WTC11 (cell line): ENCODE measurements at regions not wholly inside any gene's neighbourhood (a gene's known extent, or its start where the extent isn't known, plus 50 kb on each side); places are given as distances from the start of the nearest gene placed in this dataset.

Experiments
- ATAC-seq: fragments of 200-7000 bp; cut with Tn5 transposase; 2 replicates; pipeline ENCODE4 v1.10.0; 2021; ENCODE audit warnings: mild to moderate bottlenecking, moderate library complexity
- CTCF ChIA-PET: fragments of 300-600 bp; sonication (Branson Sonifier 250); formaldehyde crosslinking; loops from one replicate; lab custom pipeline; 2021; ENCODE audit warnings: antibody characterized with exemption; lab: Charles Lee
- POLR2A ChIA-PET: fragments of 350-600 bp; sonication (Branson Sonifier 250); formaldehyde crosslinking; loops from one replicate; lab custom pipeline; 2021; ENCODE audit warnings: antibody characterized with exemption; lab: Charles Lee
- DNase-seq: peaks from one replicate; pipeline ENCODE4 v3.0.0; 2021; ENCODE audit warnings: low spot score
- H3K27ac Mint-ChIP-seq: 2 replicates; pipeline ENCODE4 v1.8.0; 2021; ENCODE audit warnings: mixed read lengths
- H3K27me3 Mint-ChIP-seq: 2 replicates; pipeline ENCODE4 v1.8.0; 2021; ENCODE audit warnings: low read depth, mild to moderate bottlenecking, moderate library complexity, mixed read lengths
- H3K36me3 Mint-ChIP-seq: 2 replicates; pipeline ENCODE4 v1.8.0; 2021; ENCODE audit warnings: mixed read lengths
- H3K4me1 Mint-ChIP-seq: 2 replicates; pipeline ENCODE4 v1.8.0; 2022; ENCODE audit warnings: mixed read lengths
- H3K4me3 Mint-ChIP-seq: 2 replicates; pipeline ENCODE4 v1.8.0; 2021; ENCODE audit warnings: mild to moderate bottlenecking, moderate library complexity, mixed read lengths
- H3K9me3 Mint-ChIP-seq: 2 replicates; pipeline ENCODE4 v1.8.0; 2021; ENCODE audit warnings: mixed read lengths
- ATF2 ChIP-seq: sonication (generic); formaldehyde crosslinking; IDR thresholded peaks from 2 replicates; pipeline ENCODE4 v1.8.1; 2022; ENCODE audit warnings: low read depth, missing genetic modification reagents, borderline replicate concordance
- CBFB ChIP-seq: sonication (generic); formaldehyde crosslinking; IDR thresholded peaks from 2 replicates; pipeline ENCODE4 v1.8.1; 2022; ENCODE audit warnings: mild to moderate bottlenecking, low read depth, missing genetic modification reagents
- CTCF ChIP-seq: fragments of 200-600 bp; IDR thresholded peaks from 2 replicates; pipeline ENCODE4 v1.8.0; 2022; ENCODE audit warnings: antibody characterized with exemption
- ESRRA ChIP-seq: sonication (generic); formaldehyde crosslinking; IDR thresholded peaks from 2 replicates; pipeline ENCODE4 v1.8.1; 2022; ENCODE audit warnings: mild to moderate bottlenecking, missing genetic modification reagents, borderline replicate concordance
- ETV6 ChIP-seq: sonication (generic); formaldehyde crosslinking; IDR thresholded peaks from 2 replicates; pipeline ENCODE4 v1.8.1; 2022; ENCODE audit warnings: mild to moderate bottlenecking, missing genetic modification reagents
- FOXJ3 ChIP-seq: sonication (generic); formaldehyde crosslinking; IDR thresholded peaks from 2 replicates; pipeline ENCODE4 v1.9.0; 2021; ENCODE audit warnings: missing genetic modification reagents, mild to moderate bottlenecking, borderline replicate concordance
- FOXK1 ChIP-seq: sonication (generic); formaldehyde crosslinking; IDR thresholded peaks from 2 replicates; pipeline ENCODE4 v1.8.0; 2022; ENCODE audit warnings: mild to moderate bottlenecking, moderate library complexity, missing genetic modification reagents
- IRF2 ChIP-seq: sonication (generic); formaldehyde crosslinking; IDR thresholded peaks from 2 replicates; pipeline ENCODE4 v1.8.0; 2022; ENCODE audit warnings: low read depth, missing genetic modification reagents, borderline replicate concordance
- NFATC4 ChIP-seq: fragments of 250-450 bp; sonication (Bioruptor Pico); IDR thresholded peaks from 2 replicates; pipeline ENCODE4 v1.9.0; 2021; ENCODE audit warnings: mild to moderate bottlenecking
- PRDM15 ChIP-seq: sonication (generic); formaldehyde crosslinking; IDR thresholded peaks from 2 replicates; pipeline ENCODE4 v1.8.0; 2022; ENCODE audit warnings: missing genetic modification reagents
- SOX15 ChIP-seq: fragments of 250-450 bp; sonication (Bioruptor Pico); IDR thresholded peaks from 2 replicates; pipeline ENCODE4 v1.9.0; 2021; ENCODE audit warnings: mild to moderate bottlenecking
- TCF7 ChIP-seq: sonication (generic); formaldehyde crosslinking; IDR thresholded peaks from 2 replicates; pipeline ENCODE4 v1.8.0; 2022; ENCODE audit warnings: mild to moderate bottlenecking, low read depth, missing genetic modification reagents, moderate library complexity
- ZBTB21 ChIP-seq: sonication (generic); formaldehyde crosslinking; IDR thresholded peaks from 2 replicates; pipeline ENCODE4 v1.8.1; 2023; ENCODE audit warnings: mild to moderate bottlenecking, missing genetic modification reagents, borderline replicate concordance
- ZNF121 ChIP-seq: sonication (generic); formaldehyde crosslinking; IDR thresholded peaks from 2 replicates; pipeline ENCODE4 v1.8.0; 2023; ENCODE audit warnings: missing genetic modification reagents
- ZNF317 ChIP-seq: sonication (generic); formaldehyde crosslinking; IDR thresholded peaks from 2 replicates; pipeline ENCODE4 v1.8.1; 2023; ENCODE audit warnings: low read depth, mild to moderate bottlenecking, moderate library complexity, missing genetic modification reagents, borderline replicate concordance
- ZNF396 ChIP-seq: fragments of 250-450 bp; sonication (Bioruptor Pico); IDR thresholded peaks from 2 replicates; pipeline ENCODE4 v1.8.0; 2021; ENCODE audit warnings: mild to moderate bottlenecking, moderate library complexity, borderline replicate concordance
- ZSCAN18 ChIP-seq: fragments of 250-450 bp; sonication (Bioruptor Pico); IDR thresholded peaks from 2 replicates; pipeline ENCODE4 v2.1.2; 2022; ENCODE audit warnings: mild to moderate bottlenecking, moderate library complexity
- TF ChIP-seq, protein P1 (sequence below): sonication (generic); formaldehyde crosslinking; IDR thresholded peaks from 2 replicates; pipeline ENCODE4 v1.8.1; 2022; ENCODE audit warnings: mild to moderate bottlenecking, missing genetic modification reagents, moderate library complexity, borderline replicate concordance
- TF ChIP-seq, protein P2 (sequence below): fragments of 250-450 bp; sonication (Bioruptor Pico); IDR thresholded peaks from 2 replicates; pipeline ENCODE4 v1.9.0; 2021; ENCODE audit warnings: mild to moderate bottlenecking
- TF ChIP-seq, protein P3 (sequence below): sonication (generic); formaldehyde crosslinking; IDR thresholded peaks from 2 replicates; pipeline ENCODE4 v1.8.1; 2023; ENCODE audit warnings: mild to moderate bottlenecking, missing genetic modification reagents, moderate library complexity

DNA sequence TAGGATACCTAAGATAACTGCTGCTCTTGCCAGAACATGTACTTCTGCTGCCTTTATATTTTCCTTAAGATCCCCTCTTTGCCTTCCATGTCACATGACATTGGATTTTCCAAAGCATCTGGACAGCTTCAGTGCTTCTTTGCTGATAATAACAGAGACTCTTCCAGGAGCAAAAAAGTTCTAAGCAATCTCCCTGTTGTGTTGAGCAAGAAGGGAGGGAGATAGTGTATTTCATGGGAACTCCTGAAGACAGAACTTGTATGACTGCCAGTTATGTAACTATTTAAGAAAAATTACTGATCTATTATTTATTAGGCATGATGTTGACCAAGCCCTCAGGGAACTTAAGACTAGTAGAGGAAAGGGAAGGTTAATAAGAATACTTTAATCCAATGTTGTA is 454.7 kb downstream of the SPATA31D1 start (continued):
- no peak for TF ChIP-seq IRF2 (CRISPR knock-in tag)
- TF ChIP-seq ETV6 = no peak
- TF ChIP-seq ZNF317 (CRISPR knock-in tag) = no peak
- TF ChIP-seq ZNF121 (CRISPR knock-in tag) = no peak
- TF ChIP-seq ZNF396 (CRISPR knock-in tag) = no peak
- TF ChIP-seq PRDM15 = no peak
- TF ChIP-seq, all 79 proteins: peak for 0

GRCh38 chr9:82445556-82445955 is 457.0 kb downstream of the SPATA31D1 start:
- H3K9me3 Mint-ChIP-seq = peaks cover 73% of the 10 kb centered on the region
- DNase-seq = no peak
- TF ChIP-seq CTCF = no peak
- TF ChIP-seq ZBTB21 (CRISPR knock-in tag) = no peak
- TF ChIP-seq, all 79 proteins: peak for 0
- CTCF ChIA-PET = no interaction called here
- Mint-ChIP-seq H3K27me3 (peaks cover 7% of the 10 kb centered on the region), H3K27ac (no peak overlapping the region), H3K4me3 (no peak overlapping the region), H3K4me1 (no peaks in the 10 kb centered on the region), H3K36me3 (peaks cover 37% of the 10 kb centered on the region)
- POLR2A ChIA-PET = no interaction called here
- no peak for ATAC-seq

DNA sequence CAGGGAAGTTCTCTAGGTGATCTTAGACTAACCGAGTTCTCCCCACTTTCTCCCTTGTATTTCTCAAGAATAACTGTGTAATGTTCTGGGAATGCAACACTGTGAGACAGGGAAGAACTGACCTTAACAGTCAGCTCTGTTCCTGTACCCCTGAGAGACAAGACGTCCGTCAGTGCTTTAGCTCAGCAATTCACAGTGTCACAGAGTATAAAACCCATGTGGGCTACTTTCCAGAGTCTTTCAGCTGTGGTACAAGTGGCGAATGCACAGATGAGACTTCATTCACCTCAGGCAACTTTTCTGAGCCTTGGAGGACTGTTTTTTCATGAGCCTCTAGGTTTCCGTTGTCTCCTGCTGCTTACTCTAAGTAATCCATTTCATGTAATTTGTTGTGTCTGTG is 458.8 kb downstream of the SPATA31D1 start:
- CTCF ChIA-PET = no interaction called here
- TF ChIP-seq, protein P1, sequence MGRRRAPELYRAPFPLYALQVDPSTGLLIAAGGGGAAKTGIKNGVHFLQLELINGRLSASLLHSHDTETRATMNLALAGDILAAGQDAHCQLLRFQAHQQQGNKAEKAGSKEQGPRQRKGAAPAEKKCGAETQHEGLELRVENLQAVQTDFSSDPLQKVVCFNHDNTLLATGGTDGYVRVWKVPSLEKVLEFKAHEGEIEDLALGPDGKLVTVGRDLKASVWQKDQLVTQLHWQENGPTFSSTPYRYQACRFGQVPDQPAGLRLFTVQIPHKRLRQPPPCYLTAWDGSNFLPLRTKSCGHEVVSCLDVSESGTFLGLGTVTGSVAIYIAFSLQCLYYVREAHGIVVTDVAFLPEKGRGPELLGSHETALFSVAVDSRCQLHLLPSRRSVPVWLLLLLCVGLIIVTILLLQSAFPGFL (CRISPR knock-in tag) = no peak
- no peak for TF ChIP-seq SOX15 (CRISPR knock-in tag)
- TF ChIP-seq, protein P2, sequence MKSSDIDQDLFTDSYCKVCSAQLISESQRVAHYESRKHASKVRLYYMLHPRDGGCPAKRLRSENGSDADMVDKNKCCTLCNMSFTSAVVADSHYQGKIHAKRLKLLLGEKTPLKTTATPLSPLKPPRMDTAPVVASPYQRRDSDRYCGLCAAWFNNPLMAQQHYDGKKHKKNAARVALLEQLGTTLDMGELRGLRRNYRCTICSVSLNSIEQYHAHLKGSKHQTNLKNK (CRISPR knock-in tag) = no peak
- no peak for TF ChIP-seq ESRRA (CRISPR knock-in tag)
- TF ChIP-seq ZNF121 (CRISPR knock-in tag) = no peak
- no peak for TF ChIP-seq CBFB (CRISPR knock-in tag)
- TF ChIP-seq ZNF317 (CRISPR knock-in tag) = no peak
- TF ChIP-seq, protein P3, sequence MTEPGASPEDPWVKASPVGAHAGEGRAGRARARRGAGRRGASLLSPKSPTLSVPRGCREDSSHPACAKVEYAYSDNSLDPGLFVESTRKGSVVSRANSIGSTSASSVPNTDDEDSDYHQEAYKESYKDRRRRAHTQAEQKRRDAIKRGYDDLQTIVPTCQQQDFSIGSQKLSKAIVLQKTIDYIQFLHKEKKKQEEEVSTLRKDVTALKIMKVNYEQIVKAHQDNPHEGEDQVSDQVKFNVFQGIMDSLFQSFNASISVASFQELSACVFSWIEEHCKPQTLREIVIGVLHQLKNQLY (CRISPR knock-in tag) = no peak
- TF ChIP-seq FOXJ3 (CRISPR knock-in tag) = no peak
- no peak for TF ChIP-seq ATF2 (CRISPR knock-in tag)
- no peak for TF ChIP-seq ZSCAN18 (CRISPR knock-in tag)
- no peak for TF ChIP-seq CTCF
- TF ChIP-seq FOXK1 (CRISPR knock-in tag) = no peak
- no peak for TF ChIP-seq TCF7 (CRISPR knock-in tag)
- TF ChIP-seq NFATC4 (CRISPR knock-in tag) = no peak

More for the DNA sequence above, 458.8 kb downstream of the SPATA31D1 start:
- ATAC-seq (no peak), DNase-seq (no peak)
- Mint-ChIP-seq H3K9me3 (peaks cover 69% of the 10 kb centered on the region), H3K36me3 (peaks cover 20% of the 10 kb centered on the region), H3K4me3 (no peak overlapping the region), H3K4me1 (no peaks in the 10 kb centered on the region), H3K27ac (no peak overlapping the region), H3K27me3 (peaks cover 4% of the 10 kb centered on the region; the same call in 1 of the 2 replicates)
- POLR2A ChIA-PET = no interaction called here
